ENCODE measurements at regions not wholly inside any gene's neighbourhood (a gene's known extent, or its start where the extent isn't known, plus 50 kb on each side); places are given as distances from the start of the nearest gene placed in this dataset.

DNA sequence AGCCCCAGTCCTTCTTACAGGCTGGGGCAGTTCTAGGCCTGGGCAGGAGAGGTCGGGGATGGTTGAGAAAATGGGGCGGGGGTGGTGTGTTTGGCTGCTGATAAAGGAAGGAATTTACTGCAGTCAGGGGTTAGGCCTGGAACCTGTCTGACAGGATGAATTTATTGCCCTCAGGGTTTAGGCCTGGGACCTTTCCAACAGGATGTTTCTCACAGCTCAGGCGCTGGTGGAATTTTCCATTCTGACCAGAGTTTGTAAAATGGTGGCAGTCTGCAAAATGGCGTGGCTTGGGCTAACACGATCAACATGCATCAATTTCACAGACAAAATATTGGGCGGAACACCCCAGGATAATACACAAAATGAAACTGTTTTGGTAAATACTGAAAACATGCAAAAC, 83.5 kb upstream of the SPIN4 start:
- ATAC-seq (ENCODE audit: poor library complexity) (no peak), DNase-seq (no peak)
- ChIA-PET CTCF (no interaction called here), POLR2A (no interaction called here)
- Mint-ChIP-seq H3K4me3 (no peak overlapping the region), H3K27ac (no peak overlapping the region), H3K27me3 (no peaks in the 10 kb centered on the region), H3K9me3 (no peaks in the 10 kb centered on the region), H3K4me1 (ENCODE audit: low read depth) (no peaks in the 10 kb centered on the region), H3K36me3 (ENCODE audit: low read depth) (peaks cover 28% of the 10 kb centered on the region)
- H3K4me3 ChIP-seq (ENCODE audit: low read length): no peak overlapping the region
- no peak overlapping the region for H3K27ac ChIP-seq (ENCODE audit: low read depth in 1 of 2, low read length in 2 of 2)
- TF ChIP-seq, protein P1, sequence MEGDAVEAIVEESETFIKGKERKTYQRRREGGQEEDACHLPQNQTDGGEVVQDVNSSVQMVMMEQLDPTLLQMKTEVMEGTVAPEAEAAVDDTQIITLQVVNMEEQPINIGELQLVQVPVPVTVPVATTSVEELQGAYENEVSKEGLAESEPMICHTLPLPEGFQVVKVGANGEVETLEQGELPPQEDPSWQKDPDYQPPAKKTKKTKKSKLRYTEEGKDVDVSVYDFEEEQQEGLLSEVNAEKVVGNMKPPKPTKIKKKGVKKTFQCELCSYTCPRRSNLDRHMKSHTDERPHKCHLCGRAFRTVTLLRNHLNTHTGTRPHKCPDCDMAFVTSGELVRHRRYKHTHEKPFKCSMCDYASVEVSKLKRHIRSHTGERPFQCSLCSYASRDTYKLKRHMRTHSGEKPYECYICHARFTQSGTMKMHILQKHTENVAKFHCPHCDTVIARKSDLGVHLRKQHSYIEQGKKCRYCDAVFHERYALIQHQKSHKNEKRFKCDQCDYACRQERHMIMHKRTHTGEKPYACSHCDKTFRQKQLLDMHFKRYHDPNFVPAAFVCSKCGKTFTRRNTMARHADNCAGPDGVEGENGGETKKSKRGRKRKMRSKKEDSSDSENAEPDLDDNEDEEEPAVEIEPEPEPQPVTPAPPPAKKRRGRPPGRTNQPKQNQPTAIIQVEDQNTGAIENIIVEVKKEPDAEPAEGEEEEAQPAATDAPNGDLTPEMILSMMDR (IDR thresholded peaks at IDR 0.05): no peak
- intact Hi-C loops (cut with DNase I, micrococcal nuclease): no loop called here
- no peaks in the 10 kb centered on the region for H3K27me3 ChIP-seq (ENCODE audit: control insufficient read depth in 1 of 2, insufficient read depth in 2 of 2, low read length in 2 of 2)
- H3K9me3 ChIP-seq (ENCODE audit: control insufficient read depth in 1 of 2, insufficient read depth in 1 of 2, low read length in 2 of 2): peaks cover 4 to 14% of the 10 kb centered on the region in 2 experiments
- no peaks in the 10 kb centered on the region for H3K4me1 ChIP-seq (ENCODE audit: insufficient read depth, low read length)
- peaks cover 3% of the 10 kb centered on the region for H3K36me3 ChIP-seq (ENCODE audit: insufficient read depth, low read length)

DNA sequence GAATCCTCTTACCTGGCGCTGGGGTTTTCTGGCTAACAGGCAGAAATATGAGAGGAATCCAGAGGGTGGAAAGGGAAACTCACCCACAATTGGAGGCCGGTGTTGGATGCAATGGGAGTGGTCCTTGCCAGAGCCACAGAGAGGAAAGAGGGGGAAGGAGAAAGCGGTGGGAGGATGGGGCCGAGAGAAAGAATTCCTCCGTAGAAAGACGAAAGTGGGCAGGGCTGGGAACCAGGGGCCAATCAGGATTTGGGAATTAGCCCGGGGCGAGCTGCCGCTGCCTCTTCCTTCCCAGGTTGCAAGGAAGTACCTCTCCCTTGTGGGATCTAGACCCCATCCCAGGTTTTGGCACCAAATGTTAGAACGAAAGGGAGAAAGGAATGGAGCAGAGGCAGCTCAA, 83.1 kb upstream of the SPIN4 start:
- ATAC-seq (ENCODE audit: poor library complexity) (no peak), DNase-seq (no peak)
- Mint-ChIP-seq H3K9me3 (no peaks in the 10 kb centered on the region), H3K4me3 (no peak overlapping the region), H3K27me3 (no peaks in the 10 kb centered on the region), H3K27ac (no peak overlapping the region), H3K4me1 (ENCODE audit: low read depth) (no peaks in the 10 kb centered on the region), H3K36me3 (ENCODE audit: low read depth) (peaks cover 24% of the 10 kb centered on the region)
- POLR2A ChIA-PET: no interaction called here
- H3K36me3 ChIP-seq (ENCODE audit: insufficient read depth, low read length): peaks cover 3% of the 10 kb centered on the region
- TF ChIP-seq, protein P1 (IDR thresholded peaks at IDR 0.05): no peak
- H3K9me3 ChIP-seq (ENCODE audit: control insufficient read depth in 1 of 2, insufficient read depth in 1 of 2, low read length in 2 of 2): peaks cover 6 to 14% of the 10 kb centered on the region in 2 experiments
- no peaks in the 10 kb centered on the region for H3K4me1 ChIP-seq (ENCODE audit: insufficient read depth, low read length)
- no peaks in the 10 kb centered on the region for H3K27me3 ChIP-seq (ENCODE audit: control insufficient read depth in 1 of 2, insufficient read depth in 2 of 2, low read length in 2 of 2)
- H3K27ac ChIP-seq (ENCODE audit: low read depth in 1 of 2, low read length in 2 of 2): no peak overlapping the region
- intact Hi-C loops (cut with DNase I, micrococcal nuclease): no loop called here
- CTCF ChIA-PET: no interaction called here
- H3K4me3 ChIP-seq (ENCODE audit: low read length): no peak overlapping the region

DNA sequence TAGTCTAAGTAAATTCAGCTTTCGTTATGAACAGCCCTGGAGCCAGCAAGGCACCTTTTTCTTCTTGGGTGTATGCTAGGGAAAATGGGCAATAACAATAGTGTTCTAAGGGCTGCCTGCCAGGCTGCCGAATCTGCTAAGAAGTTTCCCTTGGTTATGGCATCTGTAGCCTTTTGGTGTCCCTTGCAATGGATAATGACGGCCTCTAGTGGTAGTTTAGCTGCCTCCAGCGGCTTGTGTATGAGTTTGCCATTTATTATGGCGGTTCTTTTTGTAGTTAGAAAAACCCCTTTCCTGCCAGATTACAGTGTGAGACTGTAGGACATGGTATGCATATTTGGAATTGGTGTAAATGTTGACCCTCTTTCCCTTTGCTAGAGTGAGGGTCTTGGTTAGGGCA, 78.9 kb upstream of the SPIN4 start:
- H3K36me3 Mint-ChIP-seq (ENCODE audit: low read depth): no peaks in the 10 kb centered on the region
- Histone ChIP-seq H3K4me3 (ENCODE audit: low read length) (no peak overlapping the region), H3K27ac (ENCODE audit: low read depth in 1 of 2, low read length in 2 of 2) (no peak overlapping the region), H3K9me3 (ENCODE audit: control insufficient read depth in 1 of 2, insufficient read depth in 1 of 2, low read length in 2 of 2) (peaks cover 3 to 20% of the 10 kb centered on the region in 2 experiments), H3K27me3 (ENCODE audit: control insufficient read depth in 1 of 2, insufficient read depth in 2 of 2, low read length in 2 of 2) (no peaks in the 10 kb centered on the region), H3K36me3 (ENCODE audit: insufficient read depth, low read length) (peaks cover 5% of the 10 kb centered on the region), H3K4me1 (ENCODE audit: insufficient read depth, low read length) (no peaks in the 10 kb centered on the region)
- H3K27me3 Mint-ChIP-seq: no peaks in the 10 kb centered on the region
- DNase-seq (no peak), ATAC-seq (ENCODE audit: poor library complexity) (no peak)
- no peaks in the 10 kb centered on the region for H3K9me3 Mint-ChIP-seq
- CTCF ChIA-PET: no interaction called here
- no peaks in the 10 kb centered on the region for H3K4me1 Mint-ChIP-seq (ENCODE audit: low read depth)
- H3K4me3 Mint-ChIP-seq: no peak overlapping the region
- TF ChIP-seq, protein P1 (IDR thresholded peaks at IDR 0.05): no peak
- H3K27ac Mint-ChIP-seq: no peak overlapping the region
- POLR2A ChIA-PET: no interaction called here
- intact Hi-C loops (cut with DNase I, micrococcal nuclease): no loop called here

Measured in CD4-positive, alpha-beta T cell (primary cell).